ENCODE measurements at regions not wholly inside any gene's neighbourhood (a gene's known extent, or its start where the extent isn't known, plus 50 kb on each side); places are given as distances from the start of the nearest gene placed in this dataset.

GRCh38 chr9:118230329-118230728 lies 526.1 kb downstream of the TLR4 start:
- no peak for TF ChIP-seq POLR2A (IDR thresholded peaks at IDR 0.05; ENCODE audit: low read depth)
- TF ChIP-seq CTCF (IDR thresholded peaks at IDR 0.05): no peak
- no peak for TF ChIP-seq POLR2AphosphoS5 (IDR thresholded peaks at IDR 0.05)

Data from esophagus muscularis mucosa (tissue), 3 donors.